LNCAP (cell line): ENCODE measurements at regions not wholly inside any gene's neighbourhood (a gene's known extent, or its start where the extent isn't known, plus 50 kb on each side); places are given as distances from the start of the nearest gene placed in this dataset.

Experiments used
- CTCF ChIP-seq: fragments of 450-650 bp; IDR thresholded peaks from 2 replicates; pipeline ENCODE4 v1.5.1; 2017; ENCODE audit warnings: mild to moderate bottlenecking

GRCh38 chr20:58005581-58006345 lies 222.7 kb downstream of the ANKRD60 start:
- TF ChIP-seq CTCF = no peak

GRCh38 chr20:58004900-58005299 lies 223.6 kb downstream of the ANKRD60 start:
- no peak for TF ChIP-seq CTCF

GRCh38 chr20:58004146-58004545 lies 224.3 kb downstream of the ANKRD60 start:
- TF ChIP-seq CTCF = no peak

GRCh38 chr20:58003525-58003924 lies 224.9 kb downstream of the ANKRD60 start:
- TF ChIP-seq CTCF = no peak

- no peak for TF ChIP-seq CTCF
These were observed 225.6 kb downstream of the ANKRD60 start for GRCh38 chr20:58002901-58003300.

- no peak for TF ChIP-seq CTCF
These were observed 226.5 kb downstream of the ANKRD60 start for GRCh38 chr20:58001946-58002345.

- no peak for TF ChIP-seq CTCF
These were observed 227.1 kb downstream of the ANKRD60 start for GRCh38 chr20:58001381-58001780.

GRCh38 chr20:58000861-58001260 lies 227.6 kb downstream of the ANKRD60 start:
- no peak for TF ChIP-seq CTCF
